Suppressor macrophage (primary cell): ENCODE measurements at regions not wholly inside any gene's neighbourhood (a gene's known extent, or its start where the extent isn't known, plus 50 kb on each side); places are given as distances from the start of the nearest gene placed in this dataset.
"Not testable (repeated sequence)": the region's sequence is repeated elsewhere in the genome, so short reads cannot be mapped to it uniquely, and the experiment has no call there.

Experiments
- DNase-seq, 4 experiments: peaks; one replicate each; pipeline ENCODE4 v3.0.0-alpha.2; 2020 to 2022

GRCh38 chr14:71539650-71540285 is 392.5 kb upstream of the RGS6 start:
- DNase-seq = peak; percentile 11 to 31 (median 29)

GRCh38 chr14:71541271-71541670 is 391.0 kb upstream of the RGS6 start:
- DNase-seq = no peak

- DNase-seq = peak in 3 of 4 experiments; percentile 14 to 31 (median 24)
Measured at GRCh38 chr14:71541973-71542690, 390.1 kb upstream of the RGS6 start.

GRCh38 chr14:71549421-71550050 is 382.7 kb upstream of the RGS6 start:
- peak in 2 of 4 experiments; percentile 21 to 38 for DNase-seq

GRCh38 chr14:71550367-71550766 is 381.9 kb upstream of the RGS6 start:
- no peak for DNase-seq

GRCh38 chr14:71551291-71551950 is 380.8 kb upstream of the RGS6 start:
- DNase-seq = no peak

GRCh38 chr14:71552809-71553208 is 379.4 kb upstream of the RGS6 start:
- no peak for DNase-seq

GRCh38 chr14:71553779-71554178 is 378.4 kb upstream of the RGS6 start:
- DNase-seq = no peak

GRCh38 chr14:71554323-71554722 is 377.9 kb upstream of the RGS6 start:
- DNase-seq = peak in 2 of 4 experiments; percentile 7 to 19

GRCh38 chr14:71554959-71555612 is 377.1 kb upstream of the RGS6 start:
- DNase-seq = no peak

- DNase-seq = peak in 3 of 4 experiments; percentile 36 to 54 (median 47)
Measured at GRCh38 chr14:71555654-71556559, 376.3 kb upstream of the RGS6 start.

GRCh38 chr14:71556730-71557129 is 375.5 kb upstream of the RGS6 start:
- DNase-seq = no peak

GRCh38 chr14:71557351-71557750 is 374.9 kb upstream of the RGS6 start:
- DNase-seq = no peak

- not testable (repeated sequence) for DNase-seq
Measured at GRCh38 chr14:71558943-71559342, 373.3 kb upstream of the RGS6 start.

- peak in 1 of 4 experiments; percentile 6 for DNase-seq
Measured at GRCh38 chr14:71560751-71561150, 371.5 kb upstream of the RGS6 start.

- no peak for DNase-seq
Measured at GRCh38 chr14:71563492-71564153, 368.6 kb upstream of the RGS6 start.

GRCh38 chr14:71566276-71566675 is 366.0 kb upstream of the RGS6 start:
- peak in 2 of 4 experiments; percentile 40 to 56 for DNase-seq

- DNase-seq = not testable (repeated sequence)
Measured at GRCh38 chr14:71567499-71568133, 364.6 kb upstream of the RGS6 start.

- DNase-seq = no peak
Measured at GRCh38 chr14:71574976-71575375, 357.3 kb upstream of the RGS6 start.

- DNase-seq = no peak
Measured at GRCh38 chr14:71576472-71576871, 355.8 kb upstream of the RGS6 start.
